Mesenchymal stem cell (in vitro differentiated cells and primary cell): ENCODE measurements at regions not wholly inside any gene's neighbourhood (a gene's known extent, or its start where the extent isn't known, plus 50 kb on each side); places are given as distances from the start of the nearest gene placed in this dataset.
A peak's percentile ranks its signal among the peaks of the same experiment; 100 is the strongest.

Experiments
- DNase-seq: peaks from one replicate; pipeline ENCODE4 v3.0.0-alpha.2; 2013
- H2AFZ ChIP-seq: one replicate; pipeline ENCODE4 v1.6.1; 2013; ENCODE audit warnings: low read depth, mild to moderate bottlenecking, control low read depth, inconsistent platforms, low read length, moderate library complexity
- H2AK5ac ChIP-seq: 2 replicates; pipeline ENCODE4 v1.6.1; 2013; ENCODE audit warnings: low read length, moderate library complexity, mild to moderate bottlenecking, inconsistent platforms; ENCODE audit not compliant: severe bottlenecking
- H2BK120ac ChIP-seq: one replicate; pipeline ENCODE4 v1.6.1; 2013; ENCODE audit warnings: low read depth, mild to moderate bottlenecking, inconsistent platforms, low read length, moderate library complexity
- H2BK12ac ChIP-seq, 2 experiments: one replicate each; pipeline ENCODE4 v1.6.1; 2013; ENCODE audit warnings: inconsistent platforms in 2 of 2, low read length in 2 of 2, mild to moderate bottlenecking in 2 of 2, moderate library complexity in 2 of 2, control low read depth in 1 of 2
- H2BK15ac ChIP-seq: one replicate; pipeline ENCODE4 v1.6.1; 2013; ENCODE audit warnings: mild to moderate bottlenecking, low read depth, inconsistent platforms; ENCODE audit not compliant: poor library complexity, severe bottlenecking
- H2BK5ac ChIP-seq: 2 replicates; pipeline ENCODE4 v1.6.1; 2013; ENCODE audit warnings: low read depth, mild to moderate bottlenecking, low read length, control low read depth, inconsistent platforms; ENCODE audit not compliant: poor library complexity, severe bottlenecking
- H3K14ac ChIP-seq, 2 experiments: one replicate each; pipeline ENCODE4 v1.6.1; 2013; ENCODE audit warnings: inconsistent platforms in 2 of 2, low read length in 2 of 2, control low read depth in 1 of 2, mild to moderate bottlenecking in 1 of 2, moderate library complexity in 1 of 2
- H3K18ac ChIP-seq, 2 experiments: one replicate each; pipeline ENCODE4 v1.6.1; 2013; ENCODE audit warnings: inconsistent platforms in 2 of 2, low read length in 2 of 2, control low read depth in 1 of 2, low read depth in 1 of 2, mild to moderate bottlenecking in 1 of 2
- H3K23ac ChIP-seq, 2 experiments: one replicate each; pipeline ENCODE4 v1.6.1; 2013; ENCODE audit warnings: inconsistent platforms in 2 of 2, low read length in 2 of 2, mild to moderate bottlenecking in 2 of 2, moderate library complexity in 2 of 2, control low read depth in 1 of 2
- H3K27ac ChIP-seq: 2 replicates; pipeline ENCODE4 v1.5.1; 2013; ENCODE audit warnings: mild to moderate bottlenecking, moderate library complexity, low read length, control low read depth, inconsistent platforms; ENCODE audit not compliant: poor library complexity, severe bottlenecking
- H3K27me3 ChIP-seq, 2 experiments: 2 replicates each; pipeline versions ENCODE4 v1.6.1 to v1.7.0; 2013; ENCODE audit warnings: low read length in 2 of 2, mild to moderate bottlenecking in 2 of 2, moderate library complexity in 2 of 2, control low read depth in 1 of 2, inconsistent platforms in 1 of 2; ENCODE audit not compliant: control insufficient read depth in 1 of 2, insufficient read depth in 1 of 2
- H3K36me3 ChIP-seq, 2 experiments: 2 replicates each; pipeline versions ENCODE4 v1.6.1 to v1.7.0; 2013; ENCODE audit warnings: low read length in 2 of 2, control low read depth in 1 of 2, inconsistent platforms in 1 of 2, low read depth in 1 of 2, mild to moderate bottlenecking in 1 of 2; ENCODE audit not compliant: insufficient read depth in 2 of 2, control insufficient read depth in 1 of 2
- H3K4ac ChIP-seq, 2 experiments: one replicate each; pipeline ENCODE4 v1.6.1; 2013; ENCODE audit warnings: inconsistent platforms in 2 of 2, low read length in 2 of 2, mild to moderate bottlenecking in 2 of 2, moderate library complexity in 2 of 2, control low read depth in 1 of 2, low read depth in 1 of 2
- H3K4me1 ChIP-seq: 2 replicates; pipeline ENCODE4 v1.6.1; 2013; ENCODE audit warnings: low read depth, low read length, control low read depth; ENCODE audit not compliant: control insufficient read depth, insufficient read depth
- H3K4me2 ChIP-seq: 2 replicates; pipeline ENCODE4 v1.6.1; 2013; ENCODE audit warnings: low read length, mild to moderate bottlenecking, inconsistent platforms; ENCODE audit not compliant: poor library complexity, severe bottlenecking
- H3K4me3 ChIP-seq, 2 experiments: 2 replicates each; pipeline versions ENCODE4 v1.5.1 to v1.7.0; 2013; ENCODE audit warnings: low read length in 2 of 2, mild to moderate bottlenecking in 2 of 2, control low read depth in 1 of 2, low read depth in 1 of 2; ENCODE audit not compliant: insufficient read depth in 1 of 2
- H3K79me1 ChIP-seq: replicated peaks from 2 replicates; pipeline ENCODE4 v1.6.1; 2013; ENCODE audit warnings: mild to moderate bottlenecking, control low read depth, low read length, inconsistent platforms; ENCODE audit not compliant: poor library complexity, severe bottlenecking
- H3K9ac ChIP-seq: 2 replicates; pipeline ENCODE4 v1.7.0; 2013; ENCODE audit warnings: mild to moderate bottlenecking, low read length, moderate library complexity
- H3K9me3 ChIP-seq: 2 replicates; pipeline ENCODE4 v1.7.0; 2013; ENCODE audit warnings: mild to moderate bottlenecking, low read length; ENCODE audit not compliant: control insufficient read depth
- H4K8ac ChIP-seq: one replicate; pipeline ENCODE4 v1.6.1; 2013; ENCODE audit warnings: inconsistent platforms, mild to moderate bottlenecking, low read length, moderate library complexity
- H4K91ac ChIP-seq: one replicate; pipeline ENCODE4 v1.6.1; 2013; ENCODE audit warnings: mild to moderate bottlenecking, low read length, inconsistent platforms
- WGBS: methylation state at CpG from one replicate; pipeline ENCODE4 v1.1.7; 2013; ENCODE audit warnings: mixed read lengths; 5-methylcytosine and 5-hydroxymethylcytosine counted together

DNA sequence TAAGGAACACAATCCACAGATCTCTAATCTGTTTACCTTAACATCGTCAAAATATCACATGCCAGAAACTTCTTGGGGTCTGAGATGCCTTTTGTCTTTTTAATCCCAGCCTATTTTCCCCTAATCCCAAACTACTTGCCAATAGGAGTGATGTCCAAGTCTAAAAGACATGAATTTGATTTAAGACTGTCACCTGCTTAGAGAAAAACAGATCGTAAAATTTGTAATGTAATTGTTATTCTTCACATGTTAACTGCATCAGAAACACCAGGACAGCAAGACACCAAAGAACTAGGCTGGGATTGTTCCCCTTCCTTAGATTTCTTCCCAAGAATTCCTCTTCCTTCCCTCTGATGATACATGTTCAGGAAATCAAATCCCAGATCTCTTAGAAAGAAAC lies 198.1 kb upstream of the ARHGAP20 start:
- Histone ChIP-seq H2BK15ac (no peak overlapping the region), H2BK12ac (no peak overlapping the region), H3K23ac (no peak overlapping the region)

DNA sequence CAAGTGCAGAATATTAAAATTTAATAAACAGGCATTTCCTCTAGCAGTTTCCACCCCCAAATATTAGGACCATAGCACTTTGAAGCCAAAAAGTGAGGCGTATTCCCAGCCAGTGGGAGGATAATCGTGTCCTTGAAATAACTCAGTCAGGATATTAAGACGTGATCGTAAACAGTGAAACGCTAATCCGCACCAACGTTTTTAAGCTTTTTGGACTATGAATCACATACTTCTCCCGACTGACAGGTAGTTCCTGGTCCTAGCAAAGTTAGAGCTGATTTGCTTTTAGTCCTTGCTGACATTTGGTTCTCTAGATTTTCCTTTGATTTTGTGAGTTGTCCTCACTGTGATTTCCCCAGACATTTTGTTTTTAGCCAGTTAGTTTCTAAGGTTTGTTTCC lies 197.1 kb upstream of the ARHGAP20 start:
- H3K36me3 ChIP-seq: no peaks in the 10 kb centered on the region
- no peak overlapping the region for H4K8ac ChIP-seq
- DNase-seq: no peak
- H3K9me3 ChIP-seq: no peaks in the 10 kb centered on the region
- H2AK5ac ChIP-seq: no peak overlapping the region
- H3K4ac ChIP-seq: no peak overlapping the region
- H4K91ac ChIP-seq: no peak overlapping the region
- H3K9ac ChIP-seq: peak overlapping the region; percentile 76
- no peak overlapping the region for H2AFZ ChIP-seq
- H2BK15ac ChIP-seq: no peak overlapping the region
- no peak overlapping the region for H2BK5ac ChIP-seq
- H3K4me1 ChIP-seq: peaks cover 3% of the 10 kb centered on the region
- no peak overlapping the region for H3K23ac ChIP-seq
- 75% methylated on average over 8 of the region's 8 CpGs for WGBS
- H3K4me3 ChIP-seq: no peak overlapping the region
- no peak overlapping the region for H3K14ac ChIP-seq
- no peak overlapping the region for H3K4me2 ChIP-seq
- no peak overlapping the region for H2BK12ac ChIP-seq
- H3K79me1 ChIP-seq: no peaks in the 10 kb centered on the region
- H3K27me3 ChIP-seq: no peaks in the 10 kb centered on the region
- no peak overlapping the region for H3K27ac ChIP-seq
- no peak overlapping the region for H3K18ac ChIP-seq
- no peak overlapping the region for H2BK120ac ChIP-seq

More for the DNA sequence above, 198.1 kb upstream of the ARHGAP20 start:
- no peak overlapping the region for H3K4ac ChIP-seq
- no peaks in the 10 kb centered on the region for H3K79me1 ChIP-seq
- H2BK5ac ChIP-seq: no peak overlapping the region
- H3K9ac ChIP-seq: no peak overlapping the region
- DNase-seq: no peak
- no peaks in the 10 kb centered on the region for H3K27me3 ChIP-seq
- no peak overlapping the region for H3K4me3 ChIP-seq
- WGBS: 100% methylated on average over 1 of the region's 2 CpGs
- H4K8ac ChIP-seq: no peak overlapping the region
- no peak overlapping the region for H3K27ac ChIP-seq
- H2AFZ ChIP-seq: no peak overlapping the region
- H2AK5ac ChIP-seq: no peak overlapping the region
- no peaks in the 10 kb centered on the region for H3K9me3 ChIP-seq
- H3K18ac ChIP-seq: no peak overlapping the region
- no peak overlapping the region for H3K4me2 ChIP-seq
- H3K36me3 ChIP-seq: no peaks in the 10 kb centered on the region
- H3K4me1 ChIP-seq: peaks cover 3% of the 10 kb centered on the region
- H3K14ac ChIP-seq: no peak overlapping the region
- H2BK120ac ChIP-seq: no peak overlapping the region
- H4K91ac ChIP-seq: no peak overlapping the region

DNA sequence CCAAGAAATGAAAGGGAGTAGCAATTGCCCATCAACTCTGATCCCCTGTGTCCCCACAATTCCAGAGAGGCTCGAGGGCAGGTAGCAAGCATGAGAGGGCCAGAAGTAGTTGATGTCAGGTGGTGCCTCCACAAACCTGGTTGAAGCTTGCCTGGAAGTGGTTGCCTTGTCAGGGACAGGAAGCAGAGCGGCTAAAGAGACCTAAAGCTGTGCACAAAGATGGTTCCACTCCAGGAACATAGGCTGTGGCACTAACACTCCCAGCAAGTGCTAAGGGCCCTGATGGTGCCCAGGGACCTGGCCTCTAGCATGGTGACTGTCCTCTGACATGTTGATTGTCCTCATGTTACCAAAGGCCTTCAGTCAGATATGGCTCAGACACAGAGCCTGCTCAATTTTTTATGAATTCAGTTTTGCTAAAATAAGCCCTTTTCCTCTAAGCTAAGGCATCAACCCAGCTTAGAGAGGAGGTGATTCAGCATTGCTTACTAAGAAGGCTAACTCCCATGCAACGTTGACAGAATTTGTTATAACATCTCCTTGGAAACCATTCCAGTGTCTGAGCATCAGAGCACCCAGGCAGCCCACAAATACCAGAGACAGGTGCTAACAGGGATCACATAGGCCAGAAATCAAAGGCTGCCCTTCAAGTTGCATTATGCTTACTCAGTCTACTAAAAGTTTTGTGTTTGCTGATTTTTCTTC lies 196.3 kb upstream of the ARHGAP20 start:
- H2BK15ac ChIP-seq: no peak overlapping the region
- H3K79me1 ChIP-seq: no peaks in the 10 kb centered on the region
- no peak overlapping the region for H3K4me3 ChIP-seq
- peak overlapping the region; percentile 19 for H2BK120ac ChIP-seq
- no peak overlapping the region for H2BK5ac ChIP-seq
- no peaks in the 10 kb centered on the region for H3K27me3 ChIP-seq
- WGBS: 52% methylated on average over 3 of the region's 3 CpGs
- no peak overlapping the region for H2AK5ac ChIP-seq
- H3K18ac ChIP-seq: peak overlapping the region; percentile 28 to 79
- H3K23ac ChIP-seq: no peak overlapping the region
- H3K4ac ChIP-seq: no peak overlapping the region
- peak overlapping the region; percentile 50 for H4K91ac ChIP-seq
- H3K36me3 ChIP-seq: no peaks in the 10 kb centered on the region
- H3K4me1 ChIP-seq: peaks cover 3% of the 10 kb centered on the region
- H3K27ac ChIP-seq: no peak overlapping the region
- no peak overlapping the region for H3K4me2 ChIP-seq
- no peak overlapping the region for H2AFZ ChIP-seq
- H3K14ac ChIP-seq: peak overlapping the region in 1 of 2 experiments; percentile 23
- peak; percentile 69 for DNase-seq
- peak overlapping the region; percentile 59 to 84 for H2BK12ac ChIP-seq
- H3K9ac ChIP-seq: peak overlapping the region; percentile 80
- no peaks in the 10 kb centered on the region for H3K9me3 ChIP-seq
- H4K8ac ChIP-seq: peak overlapping the region; percentile 77

DNA sequence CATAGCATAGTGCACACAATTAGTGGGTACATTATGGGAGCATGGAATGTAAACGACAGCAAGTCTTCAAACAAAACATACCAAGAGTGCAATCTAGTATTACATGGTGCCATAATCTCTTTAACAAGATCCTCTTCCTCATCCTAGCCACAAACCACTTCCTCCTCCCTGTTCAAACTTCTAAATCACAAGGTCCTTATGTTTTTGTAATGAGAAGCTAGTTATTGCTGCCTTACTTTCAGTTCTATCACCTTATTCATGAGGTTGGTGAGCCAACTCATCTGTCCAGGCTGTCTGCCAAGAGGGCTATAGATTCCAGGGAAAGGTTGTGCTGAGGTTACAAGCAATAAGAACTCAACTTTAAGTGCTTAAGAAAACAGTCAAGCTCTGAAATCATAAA lies 195.4 kb upstream of the ARHGAP20 start:
- no peak overlapping the region for H4K8ac ChIP-seq
- H2BK120ac ChIP-seq: no peak overlapping the region
- no peak overlapping the region for H3K23ac ChIP-seq
- WGBS: 43% methylated on average over 1 of the region's 1 CpG
- no peak overlapping the region for H3K18ac ChIP-seq
- H3K9ac ChIP-seq: peak overlapping the region; percentile 80
- no peak overlapping the region for H2BK15ac ChIP-seq
- H3K27ac ChIP-seq: no peak overlapping the region
- no peak overlapping the region for H2AFZ ChIP-seq
- H3K4me3 ChIP-seq: no peak overlapping the region
- no peak overlapping the region for H4K91ac ChIP-seq
- H3K4ac ChIP-seq: no peak overlapping the region
- H3K9me3 ChIP-seq: no peaks in the 10 kb centered on the region
- H3K4me1 ChIP-seq: peaks cover 3% of the 10 kb centered on the region
- no peaks in the 10 kb centered on the region for H3K36me3 ChIP-seq
- H2BK5ac ChIP-seq: no peak overlapping the region
- H2BK12ac ChIP-seq: no peak overlapping the region
- H3K4me2 ChIP-seq: no peak overlapping the region
- no peaks in the 10 kb centered on the region for H3K79me1 ChIP-seq
- no peak overlapping the region for H2AK5ac ChIP-seq
- DNase-seq: peak; percentile 77
- no peak overlapping the region for H3K14ac ChIP-seq
- no peaks in the 10 kb centered on the region for H3K27me3 ChIP-seq
